Transverse colon (tissue), 4 donors: ENCODE measurements at regions not wholly inside any gene's neighbourhood (a gene's known extent, or its start where the extent isn't known, plus 50 kb on each side); places are given as distances from the start of the nearest gene placed in this dataset.

ENCODE experiments used
- DNase-seq: peaks from one replicate; pipeline ENCODE4 v3.0.0-alpha.2; 2019
- H3K27ac ChIP-seq, 4 donors: fragments of 200-600 bp; sonication (generic); 2 replicates each; pipeline ENCODE4 v1.5.1; 2016 to 2018; ENCODE audit warnings: inconsistent platforms in 4 of 4
- H3K27me3 ChIP-seq: fragments of 200-600 bp; sonication (generic); 2 replicates; pipeline ENCODE4 v1.5.1; 2017; ENCODE audit warnings: inconsistent platforms
- H3K36me3 ChIP-seq, 4 donors: fragments of 200-600 bp; sonication (generic); 2 replicates each; pipeline ENCODE4 v1.5.1; 2017 to 2019; ENCODE audit warnings: inconsistent platforms in 4 of 4
- H3K4me1 ChIP-seq, 4 donors: fragments of 200-600 bp; sonication (generic); 2 replicates each; pipeline ENCODE4 v1.5.1; 2017 to 2020; ENCODE audit warnings: inconsistent platforms in 4 of 4
- H3K4me3 ChIP-seq, 4 donors: fragments of 200-600 bp; sonication (generic); 1 replicate in 1 of 4; 2 replicates in 3 of 4; pipeline versions ENCODE4 v1.5.1 to v1.6.1; 2017 to 2019; ENCODE audit warnings: inconsistent platforms in 4 of 4
- H3K9me3 ChIP-seq, 2 donors: fragments of 200-600 bp; sonication (generic); 2 replicates each; pipeline ENCODE4 v1.5.1; 2017 to 2019; ENCODE audit warnings: inconsistent platforms in 2 of 2
- CTCF ChIP-seq, 5 experiments: fragments of 200-600 bp in 3 of 5; fragments of 450-650 bp in 2 of 5; sonication (generic) in 3 of 5; IDR thresholded peaks; 1 replicate in 2 of 5; 2 replicates in 3 of 5; pipeline ENCODE4 v1.5.1; 2016 to 2017; ENCODE audit warnings: antibody characterized with exemption in 5 of 5, inconsistent platforms in 3 of 5, mild to moderate bottlenecking in 2 of 5, moderate library complexity in 1 of 5
- EP300 ChIP-seq: sonication (generic); formaldehyde crosslinking; IDR thresholded peaks from one replicate; pipeline ENCODE4 v1.6.1; 2017; ENCODE audit warnings: antibody characterized with exemption, low read depth
- POLR2A ChIP-seq: fragments of 450-650 bp; IDR thresholded peaks from one replicate; pipeline ENCODE4 v1.6.1; 2016; ENCODE audit warnings: antibody characterized with exemption, mild to moderate bottlenecking, moderate library complexity
- POLR2AphosphoS5 ChIP-seq, 3 donors: sonication (generic); formaldehyde crosslinking; IDR thresholded peaks; one replicate each; pipeline ENCODE4 v1.6.1; 2016; ENCODE audit warnings: antibody characterized with exemption in 3 of 3
- WGBS, 2 donors: methylation state at CpG; one replicate each; pipeline ENCODE4 v1.1.5; 2018; ENCODE audit warnings: low coverage in 1 of 2; 5-methylcytosine and 5-hydroxymethylcytosine counted together
- in situ Hi-C, 4 donors: fragments of 200-750 bp; cut with MboI; loops; one replicate each; pipeline versions ENCODE4 v1.15.0 to v1.15.1; 2017; ENCODE audit warnings: low sequenced_read_pairs in 3 of 4, low pct_ligation_motif_present in 1 of 4, low pct_unique_long_range_greater_than_20kb in 1 of 4
- intact Hi-C: fragments of 100-400 bp; cut with DNase I; formaldehyde crosslinking; loops from one replicate; pipeline ENCODE4 v1.15.1; 2023; ENCODE audit warnings: low total_unique reads

GRCh38 chr3:193794002-193794881, 201.2 kb downstream of the OPA1 start:
- intact Hi-C loops (no loop called here), in situ Hi-C loops (loop anchor here in 3 of 4 donors (25.0 kb wide), 3 partner anchors 168 to 343 kb away; partner anchors contain the start of gene HES1 (in 1 of the 3))
- H3K27me3 ChIP-seq: no peaks in the 10 kb centered on the region
- peaks cover 0 to 9% (median 3%) of the 10 kb centered on the region in 4 donors for H3K4me1 ChIP-seq
- DNase-seq: no peak
- H3K9me3 ChIP-seq: no peaks in the 10 kb centered on the region
- TF ChIP-seq EP300 (no peak), CTCF (IDR thresholded peaks at IDR 0.05) (no peak), POLR2AphosphoS5 (IDR thresholded peaks at IDR 0.05) (no peak), POLR2A (no peak)
- H3K4me3 ChIP-seq: no peak overlapping the region
- no peaks in the 10 kb centered on the region for H3K36me3 ChIP-seq
- H3K27ac ChIP-seq: no peak overlapping the region
- 61 to 67% methylated on average over 10 to 11 of the region's 11 CpGs for WGBS, 2 donors

GRCh38 chr3:193795062-193795690, 202.2 kb downstream of the OPA1 start:
- H3K27me3 ChIP-seq: no peaks in the 10 kb centered on the region
- intact Hi-C loops: no loop called here
- in situ Hi-C loops: loop anchor here in 3 of 4 donors (25.0 kb wide), 3 partner anchors 167 to 342 kb away; partner anchors contain the start of gene HES1 (in 1 of the 3)
- 78 to 85% methylated on average over 6 to 12 of the region's 12 CpGs for WGBS, 2 donors
- H3K27ac ChIP-seq: no peak overlapping the region
- DNase-seq: no peak
- H3K36me3 ChIP-seq: no peaks in the 10 kb centered on the region
- H3K4me3 ChIP-seq: no peak overlapping the region
- peaks cover 0 to 9% (median 2%) of the 10 kb centered on the region in 4 donors for H3K4me1 ChIP-seq
- H3K9me3 ChIP-seq: no peaks in the 10 kb centered on the region
- no peak for TF ChIP-seq EP300
- TF ChIP-seq CTCF (IDR thresholded peaks at IDR 0.05): no peak
- TF ChIP-seq POLR2AphosphoS5 (IDR thresholded peaks at IDR 0.05): no peak
- no peak for TF ChIP-seq POLR2A

GRCh38 chr3:193796089-193796488, 203.1 kb downstream of the OPA1 start:
- DNase-seq: no peak
- Histone ChIP-seq H3K4me3 (no peak overlapping the region), H3K27ac (no peak overlapping the region), H3K36me3 (no peaks in the 10 kb centered on the region), H3K9me3 (no peaks in the 10 kb centered on the region), H3K4me1 (peaks cover 0 to 7% (median 2%) of the 10 kb centered on the region in 4 donors), H3K27me3 (no peaks in the 10 kb centered on the region)
- in situ Hi-C loops (loop anchor here in 3 of 4 donors (25.0 kb wide), 3 partner anchors 166 to 341 kb away; partner anchors contain the start of gene HES1 (in 1 of the 3)), intact Hi-C loops (no loop called here)
- 94 to 100% methylated on average over 2 to 10 of the region's 10 CpGs for WGBS, 2 donors
- no peak for TF ChIP-seq EP300
- no peak for TF ChIP-seq POLR2A
- TF ChIP-seq CTCF (IDR thresholded peaks at IDR 0.05): no peak
- TF ChIP-seq POLR2AphosphoS5 (IDR thresholded peaks at IDR 0.05): no peak

GRCh38 chr3:193797566-193797965, 204.6 kb downstream of the OPA1 start:
- Histone ChIP-seq H3K27me3 (no peaks in the 10 kb centered on the region), H3K4me3 (no peak overlapping the region), H3K27ac (no peak overlapping the region), H3K4me1 (no peaks in the 10 kb centered on the region), H3K36me3 (no peaks in the 10 kb centered on the region), H3K9me3 (no peaks in the 10 kb centered on the region)
- DNase-seq: no peak
- intact Hi-C loops (no loop called here), in situ Hi-C loops (loop anchor here in 3 of 4 donors (25.0 kb wide), 3 partner anchors 165 to 340 kb away; partner anchors contain the start of gene HES1 (in 1 of the 3))
- 80 to 81% methylated on average over 2 to 5 of the region's 5 CpGs for WGBS, 2 donors
- no peak for TF ChIP-seq CTCF (IDR thresholded peaks at IDR 0.05)
- TF ChIP-seq POLR2A: no peak
- TF ChIP-seq EP300: no peak
- no peak for TF ChIP-seq POLR2AphosphoS5 (IDR thresholded peaks at IDR 0.05)
